ENCODE measurements at regions not wholly inside any gene's neighbourhood (a gene's known extent, or its start where the extent isn't known, plus 50 kb on each side); places are given as distances from the start of the nearest gene placed in this dataset.
"Not testable (repeated sequence)": the region's sequence is repeated elsewhere in the genome, so short reads cannot be mapped to it uniquely, and the experiment has no call there.

GRCh38 chr10:35274498-35275060, 61.7 kb upstream of the CCNY start:
- TF ChIP-seq CTCF (IDR thresholded peaks at IDR 0.05; ENCODE audit: low read depth, low read length, missing control alignments), result no peak
- no peak for DNase-seq (ENCODE audit: low read depth)
- H3K4me3 ChIP-seq (ENCODE audit: low read depth, low read length), result no peak overlapping the region
- in situ Hi-C loops (cut with HindIII; ENCODE audit: low sequenced_read_pairs), result no loop called here

- in situ Hi-C loops (cut with HindIII; ENCODE audit: low sequenced_read_pairs), result no loop called here
- no peak overlapping the region for H3K4me3 ChIP-seq (ENCODE audit: low read depth, low read length)
- no peak for TF ChIP-seq CTCF (IDR thresholded peaks at IDR 0.05; ENCODE audit: low read depth, low read length, missing control alignments)
- DNase-seq (ENCODE audit: low read depth), result no peak
Observed at GRCh38 chr10:35276889-35277288, 59.4 kb upstream of the CCNY start.

- in situ Hi-C loops (cut with HindIII; ENCODE audit: low sequenced_read_pairs); H3K4me3 ChIP-seq (ENCODE audit: low read depth, low read length); DNase-seq (ENCODE audit: low read depth): not testable (repeated sequence)
Observed at GRCh38 chr10:35280246-35280645, 56.1 kb upstream of the CCNY start.
